CD14-positive monocyte (primary cell): ENCODE measurements at regions not wholly inside any gene's neighbourhood (a gene's known extent, or its start where the extent isn't known, plus 50 kb on each side); places are given as distances from the start of the nearest gene placed in this dataset.
"Not testable (repeated sequence)": the region's sequence is repeated elsewhere in the genome, so short reads cannot be mapped to it uniquely, and the experiment has no call there.

Experiments
- DNase-seq, 3 donors: peaks; one replicate each; pipeline ENCODE4 v3.0.0-alpha.2; 2011 to 2022
- H2AFZ ChIP-seq: 2 replicates; pipeline ENCODE4 v1.6.0; 2012; ENCODE audit warnings: mild to moderate bottlenecking, low read depth, low read length, inconsistent platforms; ENCODE audit not compliant: insufficient read depth, poor library complexity, severe bottlenecking
- H3K27ac ChIP-seq, 2 donors: 1 replicate in 1 of 2; 2 replicates in 1 of 2; pipeline ENCODE4 v1.5.1; 2012 to 2013; ENCODE audit warnings: low read length in 2 of 2, control low read depth in 1 of 2, inconsistent platforms in 1 of 2, low read depth in 1 of 2, mild to moderate bottlenecking in 1 of 2
- H3K27me3 ChIP-seq, 2 donors: one replicate each; pipeline versions ENCODE4 v1.6.0 to v1.6.1; 2011 to 2013; ENCODE audit warnings: low read length in 2 of 2; ENCODE audit not compliant: control insufficient read depth in 2 of 2, insufficient read depth in 2 of 2
- H3K36me3 ChIP-seq, 2 donors: replicated peaks in 1 of 2; 1 replicate in 1 of 2; 2 replicates in 1 of 2; pipeline versions ENCODE4 v1.5.1 to v1.6.1; 2012 to 2013; ENCODE audit warnings: low read length in 2 of 2, control low read depth in 1 of 2, inconsistent platforms in 1 of 2, mild to moderate bottlenecking in 1 of 2; ENCODE audit not compliant: insufficient read depth in 2 of 2, control insufficient read depth in 1 of 2
- H3K4me1 ChIP-seq, 2 donors: 1 replicate in 1 of 2; 2 replicates in 1 of 2; pipeline versions ENCODE4 v1.5.1 to v1.6.1; 2012 to 2013; ENCODE audit warnings: low read length in 2 of 2, control low read depth in 1 of 2, inconsistent platforms in 1 of 2, mild to moderate bottlenecking in 1 of 2, moderate library complexity in 1 of 2; ENCODE audit not compliant: insufficient read depth in 2 of 2, control insufficient read depth in 1 of 2
- H3K4me2 ChIP-seq: replicated peaks from 2 replicates; pipeline ENCODE3; 2012; ENCODE audit warnings: low read length, moderate library complexity, mild to moderate bottlenecking; ENCODE audit not compliant: poor library complexity, severe bottlenecking; ENCODE audit errors: extremely low read depth
- H3K4me3 ChIP-seq, 3 experiments: fragments of 200-600 bp in 1 of 3; sonication (generic) in 1 of 3; replicated peaks in 1 of 3; 1 replicate in 2 of 3; 2 replicates in 1 of 3; pipeline ENCODE4 v1.5.1; 2011 to 2013; ENCODE audit warnings: low read length in 3 of 3, mild to moderate bottlenecking in 3 of 3, control low read depth in 2 of 3, low read depth in 2 of 3, inconsistent platforms in 1 of 3, moderate library complexity in 1 of 3
- H3K79me2 ChIP-seq: 2 replicates; pipeline ENCODE4 v1.6.0; 2012; ENCODE audit warnings: mild to moderate bottlenecking, control low read depth, inconsistent platforms, low read length, moderate library complexity; ENCODE audit not compliant: insufficient read depth
- H3K9ac ChIP-seq: 2 replicates; pipeline ENCODE4 v1.6.0; 2017; ENCODE audit warnings: low read length, mild to moderate bottlenecking; ENCODE audit not compliant: insufficient read depth, poor library complexity, severe bottlenecking
- H3K9me3 ChIP-seq, 2 donors: replicated peaks in 1 of 2; 1 replicate in 1 of 2; 2 replicates in 1 of 2; pipeline versions ENCODE4 v1.5.1 to v1.6.1; 2012 to 2013; ENCODE audit warnings: low read length in 2 of 2, control low read depth in 1 of 2; ENCODE audit not compliant: control insufficient read depth in 1 of 2, insufficient read depth in 1 of 2
- H4K20me1 ChIP-seq: 2 replicates; pipeline ENCODE4 v1.6.0; 2012; ENCODE audit warnings: mild to moderate bottlenecking, low read length, control low read depth, moderate library complexity; ENCODE audit not compliant: insufficient read depth
- H3K27ac Mint-ChIP-seq, 7 donors: one replicate each; pipeline ENCODE4 v1.8.0; 2020; ENCODE audit warnings: mild to moderate bottlenecking in 7 of 7, mixed read lengths in 7 of 7, moderate library complexity in 6 of 7, inconsistent platforms in 2 of 7
- H3K27me3 Mint-ChIP-seq, 3 donors: one replicate each; pipeline ENCODE4 v1.8.0; 2021 to 2022; ENCODE audit warnings: low read depth in 3 of 3, mild to moderate bottlenecking in 3 of 3, mixed read lengths in 3 of 3, moderate library complexity in 3 of 3, inconsistent platforms in 1 of 3
- H3K36me3 Mint-ChIP-seq, 2 donors: one replicate each; pipeline ENCODE4 v1.8.0; 2020; ENCODE audit warnings: mixed read lengths in 2 of 2, inconsistent platforms in 1 of 2, mild to moderate bottlenecking in 1 of 2
- H3K4me1 Mint-ChIP-seq: one replicate; pipeline ENCODE4 v1.8.0; 2020; ENCODE audit warnings: mild to moderate bottlenecking, mixed read lengths
- H3K4me3 Mint-ChIP-seq, 2 donors: one replicate each; pipeline ENCODE4 v1.8.0; 2020; ENCODE audit warnings: mild to moderate bottlenecking in 2 of 2, mixed read lengths in 2 of 2, moderate library complexity in 1 of 2
- H3K9me3 Mint-ChIP-seq, 7 donors: one replicate each; pipeline ENCODE4 v1.8.0; 2020 to 2022; ENCODE audit warnings: mixed read lengths in 7 of 7, mild to moderate bottlenecking in 6 of 7, moderate library complexity in 6 of 7, inconsistent platforms in 2 of 7
- WGBS: methylation state at CpG from one replicate; pipeline ENCODE4 v1.1.5; 2013; ENCODE audit warnings: missing lambda C conversion rate; ENCODE audit not compliant: insufficient coverage; 5-methylcytosine and 5-hydroxymethylcytosine counted together
- intact Hi-C, 2 donors: fragments of 100-400 bp; cut with micrococcal nuclease; formaldehyde crosslinking; loops; one replicate each; pipeline versions ENCODE4 v1.15.0 to v1.15.1; 2023

DNA sequence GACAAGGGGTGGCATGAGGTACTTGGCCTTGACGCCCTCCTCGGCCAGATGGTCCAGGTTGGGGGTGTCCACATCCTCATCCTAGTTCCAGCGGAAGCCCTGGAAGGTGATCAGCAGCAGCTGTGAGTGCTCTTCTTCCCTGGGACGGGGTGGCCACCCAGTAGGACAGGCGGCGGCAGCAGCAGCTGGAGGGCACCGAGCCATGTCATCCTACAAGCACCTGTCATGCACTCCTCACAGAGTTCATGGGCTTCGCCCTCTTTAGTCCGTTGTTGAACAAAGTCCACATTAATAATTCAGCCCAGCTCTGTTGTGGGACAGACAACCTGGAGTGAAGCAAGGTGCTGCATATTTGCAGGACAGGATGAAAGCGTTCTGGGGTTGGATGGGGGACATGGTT, 153.4 kb upstream of the CCZ1B start:
- WGBS: 94% methylated on average over 4 of the region's 10 CpGs
- intact Hi-C loops, H3K4me3 ChIP-seq, H3K4me3 Mint-ChIP-seq, H3K4me1 Mint-ChIP-seq, H3K27ac ChIP-seq, H3K4me1 ChIP-seq, H3K27me3 Mint-ChIP-seq, H3K9ac ChIP-seq, H3K27me3 ChIP-seq, DNase-seq, H2AFZ ChIP-seq, H3K79me2 ChIP-seq, H3K36me3 Mint-ChIP-seq, H3K4me2 ChIP-seq, H3K36me3 ChIP-seq, H4K20me1 ChIP-seq: not testable (repeated sequence)
- Mint-ChIP-seq H3K9me3 (peaks cover 13 to 47% (median 32%) of the 10 kb centered on the region in 7 donors), H3K27ac (peak overlapping the region in 1 of 7 donors; percentile 26)
- H3K9me3 ChIP-seq: peaks cover 0 to 12% of the 10 kb centered on the region in 2 donors

DNA sequence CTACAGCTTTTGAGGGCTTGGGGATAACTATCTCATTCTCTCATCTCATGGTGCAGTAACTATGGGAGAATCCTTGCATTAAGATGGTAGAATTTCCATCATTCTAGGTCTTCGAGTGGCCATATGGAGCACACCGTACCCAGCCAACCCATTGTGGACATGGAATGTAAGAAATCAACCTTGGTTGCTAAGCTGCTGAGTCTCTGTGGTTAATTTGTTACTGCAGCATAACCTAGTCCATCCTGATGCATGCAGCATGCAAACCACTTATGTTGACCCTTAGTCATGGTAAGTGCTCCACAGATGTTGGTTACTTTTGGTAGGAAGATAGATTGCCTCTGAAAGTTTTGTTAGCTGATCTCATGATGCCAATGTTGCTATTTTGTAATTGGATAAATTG, 156.3 kb upstream of the CCZ1B start:
- H3K36me3 Mint-ChIP-seq, H3K4me1 Mint-ChIP-seq, intact Hi-C loops: not testable (repeated sequence)

DNA sequence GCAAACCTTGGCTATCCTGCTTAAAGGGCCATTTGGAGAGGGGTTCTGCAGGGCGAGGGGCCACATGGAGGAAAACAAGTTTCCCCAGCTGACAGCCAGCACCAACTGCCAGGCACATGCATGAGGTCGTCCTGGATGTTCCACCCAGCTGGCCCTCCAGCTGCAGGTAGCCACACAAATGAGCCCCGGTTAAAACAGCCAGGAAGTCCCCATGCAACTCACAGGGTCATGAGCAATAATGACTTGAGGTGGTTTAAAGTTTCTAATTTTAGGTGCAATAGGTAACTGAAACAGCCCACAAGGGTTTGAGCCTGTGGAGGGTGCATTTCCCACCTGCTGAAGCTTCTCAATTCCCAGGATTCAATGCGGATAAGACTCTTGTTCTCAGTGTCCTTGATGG, 160.8 kb upstream of the CCZ1B start:
- H3K79me2 ChIP-seq, H3K27ac ChIP-seq, H3K4me2 ChIP-seq, H3K27ac Mint-ChIP-seq, H3K4me3 ChIP-seq, H3K4me3 Mint-ChIP-seq, H3K36me3 Mint-ChIP-seq, H3K27me3 Mint-ChIP-seq, H4K20me1 ChIP-seq, intact Hi-C loops, DNase-seq, H3K9ac ChIP-seq, H3K4me1 ChIP-seq, H3K9me3 ChIP-seq, H3K4me1 Mint-ChIP-seq, H2AFZ ChIP-seq, H3K36me3 ChIP-seq, H3K27me3 ChIP-seq: not testable (repeated sequence)
- peaks cover 1 to 15% (median 6%) of the 10 kb centered on the region in 7 donors for H3K9me3 Mint-ChIP-seq
- 80% methylated on average over 2 of the region's 4 CpGs for WGBS

More for the DNA sequence above, 156.3 kb upstream of the CCZ1B start:
- 100% methylated on average over 1 of the region's 2 CpGs for WGBS
- H4K20me1 ChIP-seq, H3K79me2 ChIP-seq, H2AFZ ChIP-seq, H3K4me3 Mint-ChIP-seq, H3K27ac Mint-ChIP-seq, H3K4me2 ChIP-seq, H3K27me3 Mint-ChIP-seq, H3K27ac ChIP-seq, H3K4me1 ChIP-seq, H3K27me3 ChIP-seq, H3K4me3 ChIP-seq, H3K36me3 ChIP-seq, H3K9ac ChIP-seq, DNase-seq: not testable (repeated sequence)
- H3K9me3 Mint-ChIP-seq: peaks cover 3 to 40% (median 21%) of the 10 kb centered on the region in 7 donors
- H3K9me3 ChIP-seq: peaks cover 0 to 10% of the 10 kb centered on the region in 2 donors

DNA sequence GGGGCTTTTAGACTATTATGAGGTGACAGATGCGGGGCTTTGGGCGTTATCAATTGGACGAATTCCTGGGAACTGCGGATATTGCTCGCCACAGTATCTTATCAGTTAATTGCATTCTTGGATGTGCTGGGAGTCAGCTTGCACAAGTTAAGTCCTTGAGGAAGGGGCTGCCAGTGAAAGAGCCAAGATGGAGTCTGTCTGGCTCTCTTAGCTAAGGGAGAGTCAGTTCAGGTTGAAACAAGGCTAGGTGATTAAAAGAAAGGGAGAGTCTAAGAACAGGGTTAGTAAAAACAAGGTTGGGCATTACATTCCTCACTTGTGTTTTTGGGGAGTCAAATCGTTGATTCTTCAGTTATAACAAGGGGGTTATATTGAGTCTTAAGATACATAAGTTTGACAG, 162.5 kb upstream of the CCZ1B start:
- H2AFZ ChIP-seq, H3K9me3 ChIP-seq, H3K79me2 ChIP-seq, intact Hi-C loops, H3K4me1 ChIP-seq, H3K4me3 ChIP-seq, DNase-seq, H3K36me3 Mint-ChIP-seq, H3K27me3 Mint-ChIP-seq, H3K27me3 ChIP-seq, H3K4me2 ChIP-seq, H3K27ac ChIP-seq, H3K4me3 Mint-ChIP-seq, H3K36me3 ChIP-seq, H4K20me1 ChIP-seq, H3K9ac ChIP-seq, H3K4me1 Mint-ChIP-seq, H3K27ac Mint-ChIP-seq: not testable (repeated sequence)
- H3K9me3 Mint-ChIP-seq: peaks cover 2 to 10% (median 5%) of the 10 kb centered on the region in 7 donors
- WGBS: no CpG with 5 or more reads among the region's 6 CpGs
